Testis (tissue), 2 donors: ENCODE measurements at regions not wholly inside any gene's neighbourhood (a gene's known extent, or its start where the extent isn't known, plus 50 kb on each side); places are given as distances from the start of the nearest gene placed in this dataset.

Source experiments
- POLR2A ChIP-seq: fragments of 450-650 bp; IDR thresholded peaks from one replicate; pipeline ENCODE4 v1.6.1; 2017; ENCODE audit warnings: antibody characterized with exemption, mild to moderate bottlenecking, moderate library complexity
- TF ChIP-seq, protein P1 (sequence below), 3 experiments: fragments of 450-650 bp in 2 of 3; fragments of 200-600 bp in 1 of 3; sonication (generic) in 1 of 3; IDR thresholded peaks; one replicate each; pipeline ENCODE4 v1.5.1; 2016 to 2019; ENCODE audit warnings: antibody characterized with exemption in 3 of 3, mild to moderate bottlenecking in 2 of 3, moderate library complexity in 1 of 3

DNA sequence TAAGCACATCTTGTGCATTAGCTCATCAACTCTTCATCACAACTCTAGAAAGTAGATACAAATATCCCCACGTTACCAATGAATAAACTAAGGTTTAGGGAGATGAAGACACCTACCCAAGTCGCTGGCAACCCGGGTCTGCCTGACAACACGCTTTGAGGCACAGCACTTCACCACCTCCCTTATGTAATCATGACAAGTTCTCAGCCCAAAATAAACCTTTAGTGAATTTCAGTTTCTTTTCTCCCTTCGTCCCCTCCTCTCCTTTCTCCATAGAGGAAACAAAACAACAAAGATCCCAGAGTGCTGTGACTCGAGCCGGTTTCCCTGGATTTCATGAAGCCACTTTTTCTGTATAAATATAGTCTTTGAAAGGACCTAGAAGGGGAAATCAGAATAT, 105.4 kb downstream of the MAFB start:
- TF ChIP-seq, protein P1, sequence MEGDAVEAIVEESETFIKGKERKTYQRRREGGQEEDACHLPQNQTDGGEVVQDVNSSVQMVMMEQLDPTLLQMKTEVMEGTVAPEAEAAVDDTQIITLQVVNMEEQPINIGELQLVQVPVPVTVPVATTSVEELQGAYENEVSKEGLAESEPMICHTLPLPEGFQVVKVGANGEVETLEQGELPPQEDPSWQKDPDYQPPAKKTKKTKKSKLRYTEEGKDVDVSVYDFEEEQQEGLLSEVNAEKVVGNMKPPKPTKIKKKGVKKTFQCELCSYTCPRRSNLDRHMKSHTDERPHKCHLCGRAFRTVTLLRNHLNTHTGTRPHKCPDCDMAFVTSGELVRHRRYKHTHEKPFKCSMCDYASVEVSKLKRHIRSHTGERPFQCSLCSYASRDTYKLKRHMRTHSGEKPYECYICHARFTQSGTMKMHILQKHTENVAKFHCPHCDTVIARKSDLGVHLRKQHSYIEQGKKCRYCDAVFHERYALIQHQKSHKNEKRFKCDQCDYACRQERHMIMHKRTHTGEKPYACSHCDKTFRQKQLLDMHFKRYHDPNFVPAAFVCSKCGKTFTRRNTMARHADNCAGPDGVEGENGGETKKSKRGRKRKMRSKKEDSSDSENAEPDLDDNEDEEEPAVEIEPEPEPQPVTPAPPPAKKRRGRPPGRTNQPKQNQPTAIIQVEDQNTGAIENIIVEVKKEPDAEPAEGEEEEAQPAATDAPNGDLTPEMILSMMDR (IDR thresholded peaks at IDR 0.05) = no peak
- no peak for TF ChIP-seq POLR2A
